HepG2 (cell line): ENCODE measurements at regions not wholly inside any gene's neighbourhood (a gene's known extent, or its start where the extent isn't known, plus 50 kb on each side); places are given as distances from the start of the nearest gene placed in this dataset.

Source experiments
- ARNT ChIP-seq: fragments of 450-650 bp; IDR thresholded peaks from 2 replicates; pipeline ENCODE4 v1.6.1; 2017
- ARNTL ChIP-seq: sonication (generic); formaldehyde crosslinking; IDR thresholded peaks from 2 replicates; pipeline ENCODE4 v1.4.0; 2020; ENCODE audit warnings: mild to moderate bottlenecking, missing genetic modification reagents
- ATM ChIP-seq: fragments of 450-650 bp; IDR thresholded peaks from 2 replicates; pipeline ENCODE4 v1.7.1; 2017; ENCODE audit warnings: mild to moderate bottlenecking, borderline replicate concordance
- CHCHD3 ChIP-seq: sonication (generic); formaldehyde crosslinking; IDR thresholded peaks from 2 replicates; pipeline ENCODE4 v1.8.0; 2022; ENCODE audit warnings: mild to moderate bottlenecking, missing genetic modification reagents, moderate library complexity
- CSRNP1 ChIP-seq: sonication (generic); formaldehyde crosslinking; IDR thresholded peaks from 2 replicates; pipeline ENCODE4 v1.8.1; 2023; ENCODE audit warnings: mild to moderate bottlenecking, missing genetic modification reagents
- DMAP1 ChIP-seq: IDR thresholded peaks from 2 replicates; pipeline ENCODE4 v1.6.1; 2016
- HES4 ChIP-seq: sonication (generic); formaldehyde crosslinking; IDR thresholded peaks from 2 replicates; pipeline ENCODE4 v1.9.0; 2021; ENCODE audit warnings: mild to moderate bottlenecking, missing genetic modification reagents, borderline replicate concordance
- HOXA7 ChIP-seq: sonication (generic); formaldehyde crosslinking; IDR thresholded peaks from 2 replicates; pipeline ENCODE4 v1.8.1; 2022; ENCODE audit warnings: mild to moderate bottlenecking, missing genetic modification reagents, moderate library complexity
- IRF2 ChIP-seq: IDR thresholded peaks from 2 replicates; pipeline ENCODE4 v1.6.1; 2018; ENCODE audit warnings: missing genetic modification reagents, missing compliant biosample characterization
- MIXL1 ChIP-seq: IDR thresholded peaks from 2 replicates; pipeline ENCODE4 v1.6.1; 2016
- NFIC ChIP-seq: IDR thresholded peaks from 2 replicates; pipeline ENCODE4 v1.6.1; 2012; ENCODE audit warnings: mild to moderate bottlenecking, low read length, inconsistent platforms
- NPAS2 ChIP-seq: sonication (generic); formaldehyde crosslinking; IDR thresholded peaks from 2 replicates; pipeline ENCODE4 v1.8.0; 2022; ENCODE audit warnings: mild to moderate bottlenecking, missing genetic modification reagents, borderline replicate concordance
- NR0B2 ChIP-seq: sonication (generic); formaldehyde crosslinking; IDR thresholded peaks from 2 replicates; pipeline ENCODE4 v1.4.0; 2020; ENCODE audit warnings: mild to moderate bottlenecking, missing genetic modification reagents
- RARG ChIP-seq: sonication (generic); formaldehyde crosslinking; IDR thresholded peaks from 2 replicates; pipeline ENCODE4 v1.4.0; 2020; ENCODE audit warnings: low read depth, mild to moderate bottlenecking, missing genetic modification reagents
- RXRB ChIP-seq: IDR thresholded peaks from 2 replicates; pipeline ENCODE4 v1.6.1; 2016; ENCODE audit warnings: borderline replicate concordance, missing genetic modification reagents, missing compliant biosample characterization
- SMARCC2 ChIP-seq: fragments of 450-650 bp; IDR thresholded peaks from 2 replicates; pipeline ENCODE4 v1.6.1; 2017; ENCODE audit warnings: antibody characterized with exemption, mild to moderate bottlenecking
- TSC22D2 ChIP-seq: sonication (generic); formaldehyde crosslinking; IDR thresholded peaks from 2 replicates; pipeline ENCODE4 v1.5.1; 2020; ENCODE audit warnings: missing genetic modification reagents, mild to moderate bottlenecking, borderline replicate concordance
- ZNF10 ChIP-seq: sonication (generic); formaldehyde crosslinking; IDR thresholded peaks from 2 replicates; pipeline ENCODE4 v1.4.0; 2020; ENCODE audit warnings: mild to moderate bottlenecking, low read depth, missing genetic modification reagents, borderline replicate concordance
- ZNF160 ChIP-seq: sonication (generic); formaldehyde crosslinking; IDR thresholded peaks from 2 replicates; pipeline ENCODE4 v1.8.0; 2022; ENCODE audit warnings: mild to moderate bottlenecking, inconsistent platforms, missing genetic modification reagents
- ZNF431 ChIP-seq: sonication (generic); formaldehyde crosslinking; IDR thresholded peaks from 2 replicates; pipeline ENCODE4 v1.9.0; 2022; ENCODE audit warnings: missing genetic modification reagents, low read depth, mild to moderate bottlenecking, borderline replicate concordance
- ZNF432 ChIP-seq: sonication (generic); formaldehyde crosslinking; IDR thresholded peaks from 2 replicates; pipeline ENCODE4 v1.5.0; 2020; ENCODE audit warnings: missing genetic modification reagents, mild to moderate bottlenecking, borderline replicate concordance
- ZNF460 ChIP-seq: sonication (generic); formaldehyde crosslinking; IDR thresholded peaks from 2 replicates; pipeline ENCODE4 v1.5.1; 2020; ENCODE audit warnings: missing genetic modification reagents, mild to moderate bottlenecking, borderline replicate concordance
- ZNF703 ChIP-seq: sonication (generic); formaldehyde crosslinking; IDR thresholded peaks from 2 replicates; pipeline ENCODE4 v1.5.1; 2020; ENCODE audit warnings: missing genetic modification reagents, mild to moderate bottlenecking, moderate library complexity, borderline replicate concordance
- ZSCAN20 ChIP-seq: sonication (generic); formaldehyde crosslinking; IDR thresholded peaks from 2 replicates; pipeline ENCODE4 v1.4.0; 2020; ENCODE audit warnings: missing genetic modification reagents, mild to moderate bottlenecking, borderline replicate concordance
- ZZZ3 ChIP-seq: sonication (generic); formaldehyde crosslinking; IDR thresholded peaks from 2 replicates; pipeline ENCODE4 v1.4.0; 2020; ENCODE audit warnings: missing genetic modification reagents, mild to moderate bottlenecking, borderline replicate concordance

- no peak for TF ChIP-seq NFIC
- TF ChIP-seq HOXA7: no peak
- no peak for TF ChIP-seq ZNF703
- no peak for TF ChIP-seq CSRNP1 (CRISPR knock-in tag)
- no peak for TF ChIP-seq NPAS2 (CRISPR knock-in tag)
- no peak for TF ChIP-seq ZNF10 (CRISPR knock-in tag)
- no peak for TF ChIP-seq ZNF432
- no peak for TF ChIP-seq ZNF160 (CRISPR knock-in tag)
- TF ChIP-seq HES4: no peak
- no peak for TF ChIP-seq ZNF431
- 0 out of 2 replicates have a peak, but pooled peaks have one; percentile 47 for TF ChIP-seq RARG (CRISPR knock-in tag)
- TF ChIP-seq RXRB: no peak
- no peak for TF ChIP-seq ARNT
- TF ChIP-seq MIXL1: peak; percentile 59; the same call in 1 of the 2 replicates
- no peak for TF ChIP-seq ZNF460
- TF ChIP-seq ATM: no peak
- TF ChIP-seq IRF2 (CRISPR knock-in tag): no peak
- no peak for TF ChIP-seq ZSCAN20 (CRISPR knock-in tag)
- no peak for TF ChIP-seq NR0B2
- TF ChIP-seq ZZZ3: no peak
- TF ChIP-seq TSC22D2 (CRISPR knock-in tag): no peak
- no peak for TF ChIP-seq CHCHD3 (CRISPR knock-in tag)
- TF ChIP-seq DMAP1 (CRISPR knock-in tag): no peak
- no peak for TF ChIP-seq SMARCC2
- no peak for TF ChIP-seq ARNTL
These were observed 62.8 kb upstream of the NEUROD1 start (continued) for GRCh38 chr2:181742922-181743722.
